Uterus (tissue), 2 donors: ENCODE measurements at regions not wholly inside any gene's neighbourhood (a gene's known extent, or its start where the extent isn't known, plus 50 kb on each side); places are given as distances from the start of the nearest gene placed in this dataset.

Experiments
- POLR2A ChIP-seq, 2 donors: fragments of 450-650 bp; IDR thresholded peaks; one replicate each; pipeline ENCODE4 v1.6.1; 2016; ENCODE audit warnings: antibody characterized with exemption in 2 of 2, mild to moderate bottlenecking in 1 of 2, moderate library complexity in 1 of 2
- TF ChIP-seq, protein P1 (sequence below), 4 experiments: fragments of 200-600 bp in 2 of 4; fragments of 450-650 bp in 2 of 4; sonication (generic) in 2 of 4; IDR thresholded peaks; one replicate each; pipeline ENCODE4 v1.5.1; 2016 to 2019; ENCODE audit warnings: antibody characterized with exemption in 4 of 4, mild to moderate bottlenecking in 2 of 4, moderate library complexity in 1 of 4

DNA sequence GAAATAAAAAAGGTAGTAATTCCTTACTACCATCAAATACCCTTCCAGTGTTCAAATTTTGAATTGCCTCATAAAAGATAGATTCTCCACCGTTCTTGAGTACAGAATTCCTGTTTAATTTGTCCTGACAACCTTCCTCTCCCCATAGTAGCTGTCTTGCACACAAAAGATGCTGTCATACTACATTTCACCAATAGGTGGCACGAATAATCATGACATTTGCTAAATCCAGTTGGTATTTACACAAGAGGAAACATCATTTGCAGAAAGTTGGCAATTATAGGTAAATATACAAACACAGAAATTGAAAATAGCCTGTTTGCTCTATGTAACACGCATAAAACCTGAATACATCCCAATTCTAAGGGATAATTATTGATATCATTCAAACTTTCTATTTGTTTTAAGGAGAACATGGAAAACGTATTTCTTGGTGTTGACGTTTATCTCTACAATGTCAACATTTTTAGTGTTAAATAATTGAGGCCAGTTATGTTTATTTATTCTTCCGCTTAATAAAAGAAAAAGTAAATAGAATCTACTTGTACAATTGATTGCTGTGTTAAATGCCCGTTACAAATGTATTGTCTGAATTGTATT, 58.3 kb upstream of the CLDN10 start:
- TF ChIP-seq, protein P1, sequence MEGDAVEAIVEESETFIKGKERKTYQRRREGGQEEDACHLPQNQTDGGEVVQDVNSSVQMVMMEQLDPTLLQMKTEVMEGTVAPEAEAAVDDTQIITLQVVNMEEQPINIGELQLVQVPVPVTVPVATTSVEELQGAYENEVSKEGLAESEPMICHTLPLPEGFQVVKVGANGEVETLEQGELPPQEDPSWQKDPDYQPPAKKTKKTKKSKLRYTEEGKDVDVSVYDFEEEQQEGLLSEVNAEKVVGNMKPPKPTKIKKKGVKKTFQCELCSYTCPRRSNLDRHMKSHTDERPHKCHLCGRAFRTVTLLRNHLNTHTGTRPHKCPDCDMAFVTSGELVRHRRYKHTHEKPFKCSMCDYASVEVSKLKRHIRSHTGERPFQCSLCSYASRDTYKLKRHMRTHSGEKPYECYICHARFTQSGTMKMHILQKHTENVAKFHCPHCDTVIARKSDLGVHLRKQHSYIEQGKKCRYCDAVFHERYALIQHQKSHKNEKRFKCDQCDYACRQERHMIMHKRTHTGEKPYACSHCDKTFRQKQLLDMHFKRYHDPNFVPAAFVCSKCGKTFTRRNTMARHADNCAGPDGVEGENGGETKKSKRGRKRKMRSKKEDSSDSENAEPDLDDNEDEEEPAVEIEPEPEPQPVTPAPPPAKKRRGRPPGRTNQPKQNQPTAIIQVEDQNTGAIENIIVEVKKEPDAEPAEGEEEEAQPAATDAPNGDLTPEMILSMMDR (IDR thresholded peaks at IDR 0.05), result peak; percentile 19 to 44 (median 26)
- no peak for TF ChIP-seq POLR2A (IDR thresholded peaks at IDR 0.05)
